A673 (cell line): ENCODE measurements at regions not wholly inside any gene's neighbourhood (a gene's known extent, or its start where the extent isn't known, plus 50 kb on each side); places are given as distances from the start of the nearest gene placed in this dataset.
A peak's percentile ranks its signal among the peaks of the same experiment; 100 is the strongest.

Experiments
- BruUV-seq: library from RNA; stranded (reverse); fragments of 400-500 nt; replicated peaks from 2 replicates; lab custom pipeline; 2021; lab: Mats Ljungman, UMichigan
- CTCF ChIA-PET: fragments of 300-600 bp; sonication (Branson Sonifier 250); formaldehyde crosslinking; loops from one replicate; lab custom pipeline; 2022; ENCODE audit warnings: antibody characterized with exemption; lab: Charles Lee
- POLR2A ChIA-PET: fragments of 300-600 bp; sonication (Branson Sonifier 250); formaldehyde crosslinking; loops from one replicate; lab custom pipeline; 2022; ENCODE audit warnings: antibody characterized with exemption; ENCODE audit not compliant: low non-redundant PET; lab: Charles Lee
- DNase-seq: peaks from one replicate; pipeline ENCODE4 v3.0.0-alpha.2; 2015; ENCODE audit warnings: low spot score
- H3K27ac ChIP-seq: fragments of 200-600 bp; sonication (generic); 2 replicates; pipeline ENCODE4 v1.5.1; 2016; ENCODE audit warnings: mixed run types, low read depth, mild to moderate bottlenecking, mixed read lengths, antibody characterized with exemption, low read length; ENCODE audit not compliant: poor library complexity, severe bottlenecking
- H3K27me3 ChIP-seq: fragments of 200-600 bp; sonication (generic); replicated peaks from 2 replicates; pipeline ENCODE4 v1.6.1; 2017; ENCODE audit warnings: mixed run types, low read depth, mild to moderate bottlenecking, mixed read lengths, antibody characterized with exemption, low read length; ENCODE audit not compliant: insufficient read depth, poor library complexity
- H3K36me3 ChIP-seq: fragments of 200-600 bp; sonication (generic); 2 replicates; pipeline ENCODE4 v1.6.1; 2016; ENCODE audit warnings: mixed run types, mild to moderate bottlenecking, mixed read lengths, antibody characterized with exemption, low read length; ENCODE audit not compliant: insufficient read depth, poor library complexity, severe bottlenecking
- H3K4me1 ChIP-seq: fragments of 200-600 bp; sonication (generic); 2 replicates; pipeline ENCODE4 v1.6.1; 2017; ENCODE audit warnings: mixed run types, mild to moderate bottlenecking, mixed read lengths, antibody characterized with exemption, low read length; ENCODE audit not compliant: insufficient read depth, poor library complexity, severe bottlenecking
- H3K4me3 ChIP-seq: fragments of 200-600 bp; sonication (generic); 2 replicates; pipeline ENCODE4 v1.5.1; 2016; ENCODE audit warnings: low read depth, mixed run types, mild to moderate bottlenecking, mixed read lengths, low read length; ENCODE audit not compliant: poor library complexity, severe bottlenecking
- H3K9me3 ChIP-seq: fragments of 200-600 bp; sonication (generic); 2 replicates; pipeline ENCODE4 v1.6.1; 2016; ENCODE audit warnings: mixed run types, low read depth, mild to moderate bottlenecking, mixed read lengths, antibody characterized with exemption, low read length; ENCODE audit not compliant: poor library complexity, severe bottlenecking
- EZH2 ChIP-seq: fragments of 200-600 bp; sonication (generic); IDR thresholded peaks from 2 replicates; pipeline ENCODE4 v1.6.1; 2017; ENCODE audit warnings: borderline replicate concordance, low read depth, mild to moderate bottlenecking, mixed read lengths, antibody characterized with exemption, low read length; ENCODE audit not compliant: poor library complexity, severe bottlenecking
- intact Hi-C: fragments of 100-400 bp; cut with micrococcal nuclease; formaldehyde crosslinking; loops from one replicate; pipeline ENCODE4 v1.10.0; 2022; ENCODE audit not compliant: unreplicated experiment
- TF ChIP-seq, protein P1 (sequence below): fragments of 300-800, 200-600 bp; sonication (generic); conservative IDR thresholded peaks from 2 replicates; pipeline ENCODE4 v1.5.1; 2017; ENCODE audit warnings: low read depth, mild to moderate bottlenecking, antibody characterized with exemption, low read length, moderate library complexity, mixed read lengths

DNA sequence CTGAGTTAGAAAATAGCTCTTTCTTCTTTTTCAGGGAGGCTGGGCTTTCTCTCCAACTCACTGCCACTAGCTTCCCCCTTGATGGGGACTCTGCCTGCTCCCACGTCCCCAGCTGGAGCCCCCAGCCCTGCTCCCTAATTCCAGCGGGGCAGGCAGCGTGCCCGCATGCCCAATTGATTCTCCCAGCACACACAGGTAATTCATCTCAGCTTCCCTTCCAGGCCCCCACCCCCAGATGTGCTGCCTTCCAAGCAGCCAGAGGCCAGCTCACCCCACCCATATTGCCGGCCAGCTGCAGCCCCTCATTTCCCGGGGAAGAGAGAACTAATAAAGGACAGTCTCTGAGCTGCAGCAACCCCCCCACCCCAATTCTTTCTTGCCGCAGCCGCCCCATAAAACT lies 69.8 kb downstream of the EFNB1 start:
- Histone ChIP-seq H3K27me3 (no peaks in the 10 kb centered on the region), H3K4me1 (peaks cover 30% of the 10 kb centered on the region), H3K4me3 (no peak overlapping the region), H3K27ac (no peak overlapping the region), H3K36me3 (no peaks in the 10 kb centered on the region), H3K9me3 (no peaks in the 10 kb centered on the region)
- ChIA-PET POLR2A (no interaction called here), CTCF (no interaction called here)
- no TSS peak for BruUV-seq
- no peak for DNase-seq
- intact Hi-C loops: no loop called here
- TF ChIP-seq, protein P1, sequence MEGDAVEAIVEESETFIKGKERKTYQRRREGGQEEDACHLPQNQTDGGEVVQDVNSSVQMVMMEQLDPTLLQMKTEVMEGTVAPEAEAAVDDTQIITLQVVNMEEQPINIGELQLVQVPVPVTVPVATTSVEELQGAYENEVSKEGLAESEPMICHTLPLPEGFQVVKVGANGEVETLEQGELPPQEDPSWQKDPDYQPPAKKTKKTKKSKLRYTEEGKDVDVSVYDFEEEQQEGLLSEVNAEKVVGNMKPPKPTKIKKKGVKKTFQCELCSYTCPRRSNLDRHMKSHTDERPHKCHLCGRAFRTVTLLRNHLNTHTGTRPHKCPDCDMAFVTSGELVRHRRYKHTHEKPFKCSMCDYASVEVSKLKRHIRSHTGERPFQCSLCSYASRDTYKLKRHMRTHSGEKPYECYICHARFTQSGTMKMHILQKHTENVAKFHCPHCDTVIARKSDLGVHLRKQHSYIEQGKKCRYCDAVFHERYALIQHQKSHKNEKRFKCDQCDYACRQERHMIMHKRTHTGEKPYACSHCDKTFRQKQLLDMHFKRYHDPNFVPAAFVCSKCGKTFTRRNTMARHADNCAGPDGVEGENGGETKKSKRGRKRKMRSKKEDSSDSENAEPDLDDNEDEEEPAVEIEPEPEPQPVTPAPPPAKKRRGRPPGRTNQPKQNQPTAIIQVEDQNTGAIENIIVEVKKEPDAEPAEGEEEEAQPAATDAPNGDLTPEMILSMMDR: no peak
- TF ChIP-seq EZH2: no peak

DNA sequence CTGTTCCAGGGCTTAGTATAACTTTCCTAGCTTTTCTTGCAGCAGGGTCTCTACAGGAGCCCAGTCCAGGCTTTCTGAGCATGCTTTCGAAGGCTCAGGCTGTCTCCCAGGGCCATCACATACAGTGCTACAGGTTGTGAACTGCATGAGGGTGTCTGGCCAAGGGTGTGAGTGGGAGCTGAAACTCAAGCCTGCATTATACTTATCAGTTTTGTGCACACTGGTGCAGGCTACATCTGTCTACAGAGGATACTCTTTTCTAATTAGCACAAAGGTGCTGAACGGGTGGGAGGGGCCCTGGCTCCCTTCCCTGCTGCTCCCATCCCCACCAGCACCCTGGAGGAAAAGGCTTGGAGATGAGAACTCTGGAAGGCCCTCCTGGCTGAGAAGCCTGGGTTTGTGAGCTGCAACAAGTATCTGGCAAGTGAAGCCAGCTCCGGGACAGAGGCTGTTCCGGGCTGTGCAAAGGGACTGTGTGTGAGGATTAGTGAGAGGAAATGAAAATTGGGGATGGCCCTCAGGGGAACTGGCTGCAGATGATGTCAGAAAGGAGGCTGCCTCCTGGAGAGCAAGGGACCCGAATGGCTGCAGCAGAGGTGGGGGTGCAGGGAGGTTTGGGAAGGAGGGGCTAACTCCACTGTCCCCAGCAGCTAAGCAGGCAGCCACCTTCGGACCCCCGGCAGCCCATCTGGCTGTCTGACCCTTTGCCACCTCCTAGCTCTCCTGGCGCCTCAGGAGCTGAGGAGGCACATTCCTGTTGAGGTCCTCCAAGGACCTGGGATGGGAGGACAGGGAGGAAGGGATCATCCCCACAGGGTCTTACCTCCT lies 68.5 kb downstream of the EFNB1 start:
- ChIA-PET POLR2A (no interaction called here), CTCF (no interaction called here)
- intact Hi-C loops: no loop called here
- Histone ChIP-seq H3K27ac (no peak overlapping the region), H3K4me3 (no peak overlapping the region), H3K9me3 (no peaks in the 10 kb centered on the region), H3K4me1 (peaks cover 30% of the 10 kb centered on the region), H3K36me3 (no peaks in the 10 kb centered on the region), H3K27me3 (no peaks in the 10 kb centered on the region)
- peak; percentile 46 for DNase-seq
- TF ChIP-seq, protein P1: no peak
- no peak for TF ChIP-seq EZH2
- BruUV-seq: no TSS peak

GRCh38 chrX:68896581-68896980 lies 67.8 kb downstream of the EFNB1 start:
- Histone ChIP-seq H3K27ac (no peak overlapping the region), H3K9me3 (no peaks in the 10 kb centered on the region), H3K4me1 (peaks cover 30% of the 10 kb centered on the region), H3K36me3 (no peaks in the 10 kb centered on the region), H3K27me3 (no peaks in the 10 kb centered on the region), H3K4me3 (no peak overlapping the region)
- BruUV-seq: no TSS peak
- CTCF ChIA-PET: no interaction called here
- intact Hi-C loops: no loop called here
- POLR2A ChIA-PET: no interaction called here
- TF ChIP-seq, protein P1: no peak
- TF ChIP-seq EZH2: no peak
- no peak for DNase-seq
